G401 (cell line): ENCODE measurements at regions not wholly inside any gene's neighbourhood (a gene's known extent, or its start where the extent isn't known, plus 50 kb on each side); places are given as distances from the start of the nearest gene placed in this dataset.
"Not testable (repeated sequence)": the region's sequence is repeated elsewhere in the genome, so short reads cannot be mapped to it uniquely, and the experiment has no call there.

Experiments used
- DNase-seq: peaks from one replicate; pipeline ENCODE4 v3.0.0-alpha.2; 2015; ENCODE audit warnings: low spot score
- in situ Hi-C: cut with HindIII; loops from 2 replicates; pipeline ENCODE4 v1.10.0; 2016; ENCODE audit warnings: low sequenced_read_pairs, mixed read lengths

GRCh38 chr2:37722971-37723370, 51.5 kb upstream of the CDC42EP3 start:
- in situ Hi-C loops, DNase-seq: not testable (repeated sequence)

DNA sequence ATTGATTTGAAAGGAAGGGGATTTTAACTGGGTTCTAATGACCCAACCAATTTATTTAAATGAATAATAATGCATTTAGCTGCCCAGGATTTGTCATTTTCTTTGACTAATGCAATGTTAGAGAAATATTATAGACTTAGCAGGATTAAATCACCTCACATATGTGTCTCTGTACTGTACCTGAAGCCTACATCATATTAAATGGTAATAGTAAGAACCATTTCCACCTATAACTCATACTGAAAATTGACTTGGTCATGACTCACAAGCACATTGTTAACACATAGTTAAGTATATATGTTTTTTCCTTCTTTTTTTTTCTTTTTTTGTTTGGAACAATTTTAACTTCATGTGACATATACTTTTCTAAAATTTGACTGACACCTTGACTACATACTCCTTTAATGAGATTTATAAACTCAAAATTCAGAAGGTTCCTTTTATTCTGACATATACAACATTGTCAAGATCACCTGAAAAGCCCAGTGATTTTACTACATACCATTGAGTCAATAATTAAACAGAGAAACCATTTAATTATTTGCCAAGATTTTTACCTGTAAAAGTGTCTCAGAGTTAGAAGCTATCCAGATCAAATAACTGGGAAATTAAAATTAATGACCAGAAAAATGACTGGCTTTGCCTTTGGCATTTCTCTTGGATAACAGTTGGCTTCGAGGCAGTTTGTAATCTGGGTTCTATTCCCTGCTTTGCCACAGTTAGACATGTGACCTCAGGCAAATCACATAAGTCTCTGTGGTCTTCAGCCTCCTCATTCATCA, 58.8 kb upstream of the CDC42EP3 start:
- no peak for DNase-seq
- in situ Hi-C loops, result no loop called here

DNA sequence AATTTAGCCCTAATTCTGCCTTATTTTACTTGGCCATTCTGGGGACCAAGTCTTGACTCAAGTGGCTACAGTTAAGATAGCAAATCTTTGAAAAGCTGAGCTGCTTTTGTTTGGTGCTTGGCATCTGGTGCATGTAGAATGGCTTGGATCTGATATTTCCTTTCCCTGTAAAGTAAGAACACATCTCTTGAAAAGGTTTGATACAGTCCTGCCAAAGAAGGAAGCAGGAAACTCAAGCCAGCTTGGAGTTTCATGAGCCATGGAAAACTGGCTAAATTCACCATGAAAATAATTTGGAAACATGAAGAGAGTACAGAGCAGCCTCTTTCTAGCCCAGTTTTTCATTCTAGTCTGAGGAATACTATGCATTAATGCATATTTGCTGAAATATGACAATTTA, 61.0 kb upstream of the CDC42EP3 start:
- in situ Hi-C loops, DNase-seq: not testable (repeated sequence)

DNA sequence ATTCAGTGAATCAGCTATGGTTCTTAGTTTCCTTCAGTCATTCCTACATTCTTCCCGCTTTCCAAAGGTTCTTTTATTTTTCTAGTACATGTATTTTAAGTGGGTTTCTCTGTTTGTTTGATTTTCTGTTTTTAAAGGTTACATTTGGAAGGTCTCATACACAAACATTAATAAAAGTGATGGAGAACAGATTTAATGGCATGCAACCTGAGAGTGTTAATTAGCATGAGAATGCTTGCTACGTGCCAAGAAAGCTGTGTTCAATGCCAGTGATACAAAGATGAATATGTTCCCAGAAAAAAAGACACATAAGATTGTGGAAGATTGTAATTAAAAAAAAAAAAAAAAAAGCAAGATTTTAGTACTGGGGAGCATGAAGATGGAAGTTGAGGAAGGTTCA, 61.8 kb upstream of the CDC42EP3 start:
- in situ Hi-C loops, result no loop called here
- no peak for DNase-seq

DNA sequence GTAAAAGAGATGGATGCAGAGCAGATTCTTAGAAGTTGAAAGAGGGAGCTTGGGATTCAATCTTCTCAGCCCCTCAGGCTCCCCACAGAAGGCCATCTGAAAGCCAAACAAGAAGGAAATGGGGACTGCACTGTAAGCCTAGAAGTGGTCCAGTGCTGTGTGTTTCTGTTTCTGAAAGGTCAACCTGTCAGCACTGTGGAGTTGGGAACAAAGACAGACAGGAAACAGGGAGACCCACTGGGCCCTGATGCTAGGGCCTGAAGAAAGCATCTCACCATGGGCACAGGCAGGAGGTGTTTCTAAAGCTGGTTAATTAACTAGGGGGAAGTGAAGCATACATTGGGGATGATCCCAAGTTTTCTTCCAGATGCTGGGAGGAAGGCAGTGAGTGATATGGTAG, 62.5 kb upstream of the CDC42EP3 start:
- DNase-seq, in situ Hi-C loops: not testable (repeated sequence)

DNA sequence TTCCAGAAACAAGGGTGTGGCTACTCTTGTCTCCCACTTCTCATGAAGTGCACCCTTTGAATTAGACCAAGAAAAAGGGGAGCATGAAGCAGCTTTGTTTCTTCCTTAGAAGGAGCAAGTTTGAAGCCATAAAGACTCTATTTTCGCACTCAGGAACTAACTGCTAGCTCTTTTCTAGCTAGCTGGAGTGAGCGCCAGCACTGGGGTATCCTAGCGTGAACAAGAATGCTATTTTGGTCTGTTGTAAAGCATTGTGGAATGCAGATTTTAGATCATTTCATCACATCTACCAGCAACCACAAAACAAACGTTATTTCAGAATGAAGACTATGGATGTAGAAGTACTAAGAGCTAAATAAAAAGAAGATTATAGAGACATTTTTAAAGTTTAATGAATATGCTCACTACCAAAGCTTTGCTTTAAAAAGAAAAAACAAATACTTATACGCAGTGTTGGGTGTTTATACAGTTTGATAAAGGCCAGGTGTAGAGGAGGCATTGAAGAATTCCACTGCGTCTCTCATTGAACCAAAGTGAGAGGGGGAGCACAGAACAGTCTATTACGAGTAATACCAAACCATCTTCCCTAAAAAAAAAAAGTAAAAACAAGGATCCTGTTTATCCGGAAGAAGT, 63.6 kb upstream of the CDC42EP3 start:
- in situ Hi-C loops, DNase-seq: not testable (repeated sequence)

- in situ Hi-C loops, DNase-seq: not testable (repeated sequence)
These were observed 64.1 kb upstream of the CDC42EP3 start for GRCh38 chr2:37735524-37735910.

DNA sequence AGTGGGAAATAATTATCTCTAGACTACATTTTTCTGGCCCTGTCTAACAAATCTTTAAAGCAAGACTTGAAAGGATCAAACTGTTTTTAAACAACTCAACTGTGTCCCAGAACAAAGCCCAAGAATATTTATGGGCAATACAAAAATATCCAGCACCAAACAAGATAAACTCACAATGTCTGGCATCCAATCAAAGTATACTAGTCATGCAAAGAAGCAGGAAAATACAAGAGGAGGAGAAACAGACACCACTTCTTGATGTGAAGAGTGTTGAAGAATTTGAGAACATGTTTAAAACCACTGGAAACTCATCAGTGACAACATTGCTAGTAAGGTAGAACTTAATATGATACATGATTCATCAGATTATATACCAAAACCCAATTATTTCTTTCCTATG, 66.1 kb upstream of the CDC42EP3 start:
- no peak for DNase-seq
- in situ Hi-C loops, result no loop called here

DNA sequence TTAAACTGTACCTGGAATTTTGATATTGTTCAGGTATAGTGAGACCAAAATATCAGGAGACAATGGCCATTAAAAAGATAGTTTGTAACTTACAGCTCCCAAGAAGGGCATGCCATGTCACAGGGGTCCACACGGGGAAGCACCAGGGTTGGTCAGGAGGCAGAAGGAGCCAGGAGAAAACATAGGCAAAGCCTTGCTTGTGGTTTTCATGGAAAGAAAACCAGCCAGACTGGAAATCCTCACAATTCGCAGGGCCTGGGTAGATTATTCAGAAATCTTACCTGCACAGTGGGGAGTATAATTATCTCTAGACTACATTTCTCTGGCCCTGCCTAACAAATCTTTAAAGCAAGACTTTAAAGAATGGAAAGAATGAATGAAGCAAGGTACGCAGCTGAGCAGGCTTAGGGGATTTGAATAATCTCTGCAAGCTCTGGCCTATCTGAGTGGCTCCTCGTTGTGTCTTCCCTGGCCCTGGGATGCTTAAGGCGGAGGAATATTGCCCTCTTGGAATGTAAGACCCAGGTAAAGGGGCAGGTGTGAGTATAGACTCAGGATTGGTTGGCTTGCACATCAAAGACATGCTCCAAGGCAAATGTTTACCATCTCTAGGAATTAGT, 66.9 kb upstream of the CDC42EP3 start:
- no peak for DNase-seq
- in situ Hi-C loops, result no loop called here

GRCh38 chr2:37739153-37739552, 67.7 kb upstream of the CDC42EP3 start:
- DNase-seq, result no peak
- in situ Hi-C loops, result no loop called here

DNA sequence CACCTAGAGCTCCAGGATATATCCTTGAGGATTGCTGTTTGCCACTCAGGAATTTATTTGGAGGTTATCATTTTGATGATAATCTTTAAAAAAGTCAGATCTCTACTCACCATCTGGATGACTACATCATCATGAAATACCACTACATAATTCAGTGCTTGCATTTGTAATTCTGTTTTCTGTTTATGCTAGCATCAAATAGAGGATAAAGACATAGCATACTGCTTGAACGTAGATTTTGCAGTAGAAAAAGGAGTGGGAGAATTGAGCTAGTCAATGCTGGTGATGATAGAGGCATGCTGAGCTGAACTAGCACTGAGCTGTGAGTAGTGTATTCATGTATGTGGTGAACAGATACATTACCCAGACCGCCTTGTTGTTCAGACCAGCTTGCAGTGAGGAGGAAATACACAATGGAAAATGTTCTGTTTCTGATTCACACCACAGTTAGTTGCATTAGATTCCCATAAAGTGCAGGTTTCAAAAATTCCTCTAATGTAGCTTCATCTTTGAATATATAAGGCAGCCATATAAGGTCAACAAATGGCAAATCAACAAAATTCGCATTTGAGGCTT, 68.8 kb upstream of the CDC42EP3 start:
- DNase-seq, result no peak
- in situ Hi-C loops, result no loop called here

GRCh38 chr2:37742286-37742685, 70.8 kb upstream of the CDC42EP3 start:
- DNase-seq, result no peak
- in situ Hi-C loops, result no loop called here

GRCh38 chr2:37744010-37744409, 72.6 kb upstream of the CDC42EP3 start:
- in situ Hi-C loops, result no loop called here
- no peak for DNase-seq

GRCh38 chr2:37744961-37745360, 73.5 kb upstream of the CDC42EP3 start:
- in situ Hi-C loops, DNase-seq: not testable (repeated sequence)

GRCh38 chr2:37746011-37746410, 74.6 kb upstream of the CDC42EP3 start:
- DNase-seq, in situ Hi-C loops: not testable (repeated sequence)

DNA sequence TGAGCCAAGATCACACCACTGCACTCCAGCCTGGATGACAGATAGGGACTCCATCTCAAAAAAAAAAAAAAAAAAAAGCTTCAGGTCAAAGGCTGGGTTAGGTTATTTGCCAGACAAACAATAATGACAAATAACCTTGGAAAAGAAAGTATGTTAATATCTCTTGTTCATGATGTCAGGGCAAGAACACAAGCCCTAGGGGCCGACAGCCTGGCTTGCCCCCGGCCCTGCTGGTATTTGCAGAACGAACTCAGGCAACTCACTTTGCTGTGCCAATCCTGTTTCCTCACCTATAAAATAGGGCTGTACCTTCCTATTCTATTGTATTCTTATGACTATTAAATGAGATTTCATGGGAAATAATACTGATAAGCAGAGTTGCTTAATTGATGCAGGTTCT, 75.4 kb upstream of the CDC42EP3 start:
- in situ Hi-C loops, result no loop called here
- DNase-seq, result no peak

- in situ Hi-C loops, result no loop called here
- no peak for DNase-seq
These were observed 77.1 kb upstream of the CDC42EP3 start for GRCh38 chr2:37748541-37748940.

DNA sequence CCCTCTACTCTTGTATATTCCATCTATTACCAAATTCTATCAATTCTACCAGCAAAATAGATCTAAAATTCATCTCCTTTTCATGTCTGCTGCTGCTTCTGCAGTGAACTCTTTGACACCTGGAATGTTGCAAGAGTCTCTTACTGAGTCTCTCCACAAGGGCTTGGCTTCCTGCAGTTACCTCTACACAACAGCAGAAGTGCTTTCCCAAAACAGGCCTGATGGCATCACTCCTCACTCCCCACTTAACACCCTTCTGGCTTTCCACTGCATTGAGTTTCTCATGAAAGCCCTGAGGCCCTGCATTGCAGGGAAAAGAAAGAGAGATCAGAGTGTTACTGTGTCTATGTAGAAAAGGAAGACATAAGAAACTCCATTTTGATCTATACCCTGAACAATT, 78.8 kb upstream of the CDC42EP3 start:
- in situ Hi-C loops, result not testable (repeated sequence)

GRCh38 chr2:37752766-37753165, 81.3 kb upstream of the CDC42EP3 start:
- in situ Hi-C loops, result no loop called here
- DNase-seq, result no peak

More for the DNA sequence above, 78.8 kb upstream of the CDC42EP3 start:
- DNase-seq, result not testable (repeated sequence)

- in situ Hi-C loops, result no loop called here
- no peak for DNase-seq
These were observed 82.3 kb upstream of the CDC42EP3 start for GRCh38 chr2:37753758-37754157.
